ENCODE measurements at regions not wholly inside any gene's neighbourhood (a gene's known extent, or its start where the extent isn't known, plus 50 kb on each side); places are given as distances from the start of the nearest gene placed in this dataset.
"Not testable (repeated sequence)": the region's sequence is repeated elsewhere in the genome, so short reads cannot be mapped to it uniquely, and the experiment has no call there.

DNA sequence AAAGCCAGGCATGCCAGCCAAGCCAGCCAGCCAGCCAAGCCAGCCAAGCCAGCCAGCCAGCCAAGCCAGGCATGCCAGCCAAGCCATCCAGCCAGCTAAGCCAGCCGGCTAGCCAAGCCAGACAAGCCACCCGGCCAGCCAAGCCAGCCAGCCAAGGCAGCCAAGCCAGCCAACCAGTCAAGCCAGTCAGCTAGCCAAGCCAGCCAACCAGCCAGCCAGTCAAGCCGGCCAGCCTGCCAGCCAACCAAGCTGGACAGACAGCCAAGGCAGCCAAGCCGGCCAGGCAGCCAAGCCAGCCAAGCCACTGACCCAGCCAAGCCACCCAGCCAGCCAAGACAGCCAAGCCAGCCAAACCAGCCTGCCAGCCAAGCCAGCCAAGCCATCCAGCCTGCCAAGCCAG lies 326.9 kb upstream of the PLGLB2 start:
- H3K4me3 ChIP-seq; H3K36me3 ChIP-seq; ATAC-seq; H3K27ac ChIP-seq; H3K27me3 ChIP-seq; intact Hi-C loops (cut with DNase I); H3K9me3 ChIP-seq; H3K4me1 ChIP-seq: not testable (repeated sequence)
- peak in 2 of 3 donors; percentile 22 to 53 for DNase-seq
- no CpG with 5 or more reads among the region's 4 CpGs for WGBS (ENCODE audit: insufficient coverage, low coverage, low lambda C conversion rate, missing lambda C conversion rate)

DNA sequence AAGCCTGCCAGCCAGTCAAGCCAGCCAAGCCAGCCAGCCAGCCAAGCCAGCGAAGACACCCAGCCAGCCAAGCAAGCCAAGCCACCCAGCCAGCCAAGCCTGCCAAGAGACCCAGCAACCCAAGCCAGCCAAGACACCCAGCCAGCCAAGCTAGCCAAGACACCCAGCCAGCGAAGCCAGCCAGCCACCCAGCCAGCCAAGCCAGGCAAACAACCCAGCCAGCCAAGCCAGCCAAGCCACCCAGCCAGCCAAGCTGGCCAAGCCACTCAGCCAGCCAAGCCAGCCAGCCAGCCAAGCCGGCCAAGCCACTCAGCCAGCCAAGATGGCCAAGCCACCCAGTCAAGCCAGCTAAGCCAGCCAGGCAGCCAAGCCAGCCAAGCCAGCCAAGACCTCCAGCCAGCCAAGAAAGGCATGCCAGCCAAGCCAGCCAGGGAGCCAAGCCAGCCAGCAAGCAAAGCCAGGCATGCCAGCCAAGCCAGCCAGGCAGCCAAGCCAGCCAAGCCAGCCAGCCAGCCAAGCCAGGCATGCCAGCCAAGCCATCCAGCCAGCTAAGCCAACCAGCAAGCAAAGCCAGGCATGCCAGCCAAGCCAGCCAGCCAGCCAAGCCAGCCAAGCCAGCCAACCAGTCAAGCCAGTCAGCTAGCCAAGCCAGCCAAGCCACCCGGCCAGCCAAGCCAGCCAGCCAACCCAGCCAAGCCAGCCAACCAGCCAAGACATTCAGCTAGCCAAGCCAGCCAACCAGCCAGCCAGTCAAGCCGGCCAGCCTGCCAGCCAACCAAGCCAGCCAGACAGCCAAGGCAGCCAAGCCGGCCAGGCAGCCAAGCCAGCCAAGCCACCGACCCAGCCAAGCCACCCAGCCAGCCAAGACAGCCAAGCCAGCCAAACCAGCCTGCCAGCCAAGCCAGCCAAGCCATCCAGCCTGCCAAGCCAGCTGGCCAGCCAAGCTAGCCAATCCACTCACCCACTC lies 323.8 kb upstream of the PLGLB2 start:
- H3K4me3 ChIP-seq; H3K36me3 ChIP-seq; ATAC-seq; H3K4me1 ChIP-seq; H3K27ac ChIP-seq; H3K9me3 ChIP-seq; H3K27me3 ChIP-seq; intact Hi-C loops (cut with DNase I): not testable (repeated sequence)
- WGBS (ENCODE audit: insufficient coverage, low coverage, low lambda C conversion rate, missing lambda C conversion rate): 50% methylated on average over 6 of the region's 7 CpGs
- DNase-seq: peak in 1 of 3 donors; percentile 47

DNA sequence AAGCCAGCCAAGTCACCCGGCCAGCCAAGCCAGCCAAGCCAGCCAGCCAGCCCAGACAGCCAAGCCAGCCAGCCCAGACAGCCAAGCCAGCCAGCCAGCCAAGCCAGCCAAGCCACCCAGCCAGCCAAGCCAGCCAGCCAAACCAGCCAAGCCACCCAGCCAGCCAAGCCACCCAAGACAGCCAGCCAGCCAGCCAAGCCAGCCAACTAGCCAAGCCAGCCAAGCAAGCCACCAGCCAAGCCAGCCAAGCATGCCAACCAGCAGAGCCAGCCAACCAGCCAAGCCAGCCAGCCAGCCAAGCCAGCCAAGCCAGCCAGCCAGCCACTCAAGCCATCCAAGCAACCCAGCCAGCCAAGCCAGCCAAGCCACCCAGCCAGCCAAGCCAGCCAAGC lies 323.1 kb upstream of the PLGLB2 start:
- H3K9me3 ChIP-seq; ATAC-seq; H3K36me3 ChIP-seq; H3K4me1 ChIP-seq; H3K27ac ChIP-seq; H3K27me3 ChIP-seq; intact Hi-C loops (cut with DNase I); H3K4me3 ChIP-seq: not testable (repeated sequence)
- peak in 1 of 3 donors; percentile 48 for DNase-seq
- WGBS (ENCODE audit: insufficient coverage, low coverage, low lambda C conversion rate, missing lambda C conversion rate): no CpG with 5 or more reads among the region's 1 CpG

DNA sequence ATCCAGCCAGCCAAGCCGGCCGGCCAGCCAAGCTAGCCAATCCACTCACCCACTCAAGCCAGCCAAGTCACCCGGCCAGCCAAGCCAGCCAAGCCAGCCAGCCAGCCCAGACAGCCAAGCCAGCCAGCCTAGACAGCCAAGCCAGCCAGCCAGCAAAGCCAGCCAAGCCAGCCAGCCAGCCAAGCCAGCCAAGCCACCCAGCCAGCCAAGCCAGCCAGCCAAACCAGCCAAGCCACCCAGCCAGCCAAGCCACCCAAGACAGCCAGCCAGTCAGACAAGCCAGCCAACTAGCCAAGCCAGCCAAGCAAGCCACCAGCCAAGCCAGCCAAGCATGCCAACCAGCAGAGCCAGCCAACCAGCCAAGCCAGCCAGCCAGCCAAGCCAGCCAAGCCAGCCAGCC lies 322.7 kb upstream of the PLGLB2 start:
- H3K36me3 ChIP-seq; H3K27ac ChIP-seq; H3K27me3 ChIP-seq; intact Hi-C loops (cut with DNase I); H3K4me3 ChIP-seq; H3K4me1 ChIP-seq; ATAC-seq; H3K9me3 ChIP-seq: not testable (repeated sequence)
- WGBS (ENCODE audit: insufficient coverage, low coverage, low lambda C conversion rate, missing lambda C conversion rate): 20% methylated on average over 1 of the region's 3 CpGs
- peak in 1 of 3 donors; percentile 42 for DNase-seq

DNA sequence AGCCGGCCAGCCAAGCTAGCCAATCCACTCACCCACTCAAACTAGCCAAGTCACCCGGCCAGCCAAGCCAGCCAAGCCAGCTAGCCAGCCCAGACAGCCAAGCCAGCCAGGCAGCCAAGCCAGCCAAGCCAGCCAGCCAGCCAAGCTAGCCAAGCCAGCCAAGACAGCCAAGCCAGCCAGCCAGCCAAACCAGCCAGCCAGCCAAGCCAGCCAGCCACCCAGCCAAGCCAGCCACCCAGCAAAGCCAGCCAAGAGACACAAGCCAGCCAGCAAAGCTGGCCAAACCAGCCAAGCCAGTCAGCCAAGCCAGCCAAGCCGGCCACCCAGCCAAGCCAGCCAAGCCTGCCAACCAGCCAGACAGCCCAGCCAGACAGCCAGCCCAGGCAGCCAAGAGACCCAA lies 322.2 kb upstream of the PLGLB2 start:
- H3K27me3 ChIP-seq; ATAC-seq; H3K9me3 ChIP-seq; H3K36me3 ChIP-seq; H3K4me3 ChIP-seq; H3K4me1 ChIP-seq; H3K27ac ChIP-seq; intact Hi-C loops (cut with DNase I): not testable (repeated sequence)
- peak in 1 of 3 donors; percentile 37 for DNase-seq
- WGBS (ENCODE audit: insufficient coverage, low coverage, low lambda C conversion rate, missing lambda C conversion rate): no CpG with 5 or more reads among the region's 3 CpGs

DNA sequence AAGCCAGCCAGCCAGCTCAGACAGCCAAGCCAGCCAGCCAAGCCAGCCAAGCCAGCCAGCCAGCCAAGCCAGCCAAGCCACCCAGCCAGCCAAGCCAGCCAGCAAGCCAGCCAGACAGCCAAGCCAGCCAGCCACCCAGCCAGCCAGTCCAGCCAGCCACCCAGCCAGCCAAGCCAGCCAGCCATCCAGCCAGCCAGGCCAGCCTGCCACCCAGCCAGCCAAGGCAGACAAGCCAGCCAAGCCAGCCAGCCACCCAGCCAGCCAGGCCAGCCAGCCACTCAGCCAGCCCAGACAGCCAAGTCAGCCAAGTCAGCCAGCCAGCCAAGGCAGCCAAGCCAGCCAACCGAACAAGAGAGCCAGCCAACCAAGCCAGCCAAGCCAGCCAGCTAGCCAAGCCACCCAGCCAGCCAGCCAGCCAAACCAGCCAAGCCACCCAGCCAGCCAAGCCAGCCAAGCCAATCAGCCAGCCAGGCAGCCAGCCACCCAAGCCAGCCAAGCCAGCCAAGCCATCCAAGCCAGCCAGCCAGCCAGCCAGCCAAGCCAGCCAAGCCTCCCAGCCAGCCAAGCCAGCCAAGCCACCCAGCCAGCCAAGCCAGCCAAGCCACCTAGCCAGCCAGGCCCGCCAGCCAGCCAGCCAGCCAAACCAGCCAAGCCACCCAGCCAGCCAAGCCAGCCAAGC lies 319.3 kb upstream of the PLGLB2 start:
- H3K4me1 ChIP-seq; H3K27ac ChIP-seq; intact Hi-C loops (cut with DNase I); H3K4me3 ChIP-seq; ATAC-seq; H3K36me3 ChIP-seq; H3K27me3 ChIP-seq; H3K9me3 ChIP-seq: not testable (repeated sequence)
- DNase-seq: peak in 2 of 3 donors; percentile 52 to 59
- whole genome bisulfite sequencing (ENCODE audit: insufficient coverage, low coverage, low lambda C conversion rate, missing lambda C conversion rate): no CpG with 5 or more reads among the region's 2 CpGs

DNA sequence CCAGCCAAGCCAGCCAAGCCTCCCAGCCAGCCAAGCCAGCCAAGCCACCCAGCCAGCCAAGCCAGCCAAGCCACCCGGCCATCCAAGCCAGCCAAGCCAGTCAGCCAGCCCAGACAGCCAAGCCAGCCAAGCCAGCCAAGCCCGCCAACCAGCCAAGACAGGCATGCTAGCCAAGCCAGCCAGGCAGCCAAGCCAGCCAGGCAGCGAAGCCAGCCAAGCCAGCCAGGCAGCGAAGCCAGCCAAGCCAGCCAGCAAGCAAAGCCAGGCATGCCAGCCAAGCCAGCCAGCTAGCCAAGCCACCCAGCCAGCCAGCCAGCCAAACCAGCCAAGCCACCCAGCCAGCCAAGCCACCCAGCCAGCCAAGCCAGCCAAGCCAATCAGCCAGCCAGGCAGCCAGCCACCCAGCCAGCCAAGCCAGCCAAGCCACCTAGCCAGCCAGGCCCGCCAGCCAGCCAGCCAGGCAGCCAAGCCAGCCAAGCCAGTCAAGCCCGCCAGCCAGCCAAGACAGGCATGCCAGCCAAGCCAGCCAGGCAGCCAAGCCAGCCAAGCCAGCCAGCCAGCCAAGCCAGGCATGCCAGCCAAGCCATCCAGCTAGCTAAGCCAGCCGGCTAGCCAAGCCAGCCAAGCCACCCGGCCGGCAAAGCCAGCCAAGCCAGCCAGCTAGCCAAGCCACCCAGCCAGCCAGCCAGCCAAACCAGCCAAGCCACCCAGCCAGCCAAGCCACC lies 318.5 kb upstream of the PLGLB2 start:
- intact Hi-C loops (cut with DNase I); H3K27ac ChIP-seq; H3K9me3 ChIP-seq; H3K36me3 ChIP-seq; H3K27me3 ChIP-seq; H3K4me3 ChIP-seq; ATAC-seq; DNase-seq; H3K4me1 ChIP-seq: not testable (repeated sequence)
- 42% methylated on average over 5 of the region's 9 CpGs for WGBS (ENCODE audit: insufficient coverage, low coverage, low lambda C conversion rate, missing lambda C conversion rate)

DNA sequence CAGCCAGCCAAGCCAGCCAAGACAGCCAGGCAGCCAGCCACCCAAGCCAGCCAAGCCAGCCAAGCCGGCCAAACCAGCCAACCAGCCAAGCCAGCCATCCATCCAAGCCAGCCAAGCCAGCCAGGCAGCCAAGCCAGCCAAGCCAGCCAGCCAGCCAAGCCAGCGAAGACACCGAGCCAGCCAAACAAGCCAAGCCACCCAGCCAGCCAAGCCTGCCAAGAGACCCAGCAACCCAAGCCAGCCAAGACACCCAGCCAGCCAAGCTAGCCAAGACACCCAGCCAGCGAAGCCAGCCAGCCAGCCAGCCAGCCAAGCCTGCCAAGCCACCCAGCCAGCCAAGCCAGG lies 318.0 kb upstream of the PLGLB2 start:
- H3K36me3 ChIP-seq; H3K9me3 ChIP-seq; intact Hi-C loops (cut with DNase I); ATAC-seq; H3K27me3 ChIP-seq; H3K4me1 ChIP-seq; DNase-seq; H3K4me3 ChIP-seq; H3K27ac ChIP-seq: not testable (repeated sequence)
- no CpG with 5 or more reads among the region's 4 CpGs for WGBS (ENCODE audit: insufficient coverage, low coverage, low lambda C conversion rate, missing lambda C conversion rate)

DNA sequence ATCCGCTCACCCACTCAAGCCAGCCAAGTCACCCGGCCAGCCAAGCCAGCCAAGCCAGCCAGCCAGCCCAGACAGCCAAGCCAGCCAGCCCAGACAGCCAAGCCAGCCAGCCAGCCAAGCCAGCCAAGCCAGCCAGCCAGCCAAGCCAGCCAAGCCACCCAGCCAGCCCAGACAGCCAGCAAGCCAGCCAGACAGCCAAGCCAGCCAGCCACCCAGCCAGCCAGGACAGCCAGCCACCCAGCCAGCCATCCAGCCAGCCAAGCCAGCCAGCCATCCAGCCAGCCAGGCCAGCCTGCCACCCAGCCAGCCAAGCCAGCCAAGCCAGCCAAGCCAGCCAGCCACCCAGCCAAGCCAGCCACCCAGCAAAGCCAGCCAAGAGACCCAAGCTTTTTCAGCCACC lies 316.8 kb upstream of the PLGLB2 start:
- H3K9me3 ChIP-seq; H3K27me3 ChIP-seq; intact Hi-C loops (cut with DNase I); H3K27ac ChIP-seq; H3K36me3 ChIP-seq; H3K4me3 ChIP-seq; H3K4me1 ChIP-seq; ATAC-seq; DNase-seq: not testable (repeated sequence)
- 50% methylated on average over 1 of the region's 2 CpGs for WGBS (ENCODE audit: insufficient coverage, low coverage, low lambda C conversion rate, missing lambda C conversion rate)

DNA sequence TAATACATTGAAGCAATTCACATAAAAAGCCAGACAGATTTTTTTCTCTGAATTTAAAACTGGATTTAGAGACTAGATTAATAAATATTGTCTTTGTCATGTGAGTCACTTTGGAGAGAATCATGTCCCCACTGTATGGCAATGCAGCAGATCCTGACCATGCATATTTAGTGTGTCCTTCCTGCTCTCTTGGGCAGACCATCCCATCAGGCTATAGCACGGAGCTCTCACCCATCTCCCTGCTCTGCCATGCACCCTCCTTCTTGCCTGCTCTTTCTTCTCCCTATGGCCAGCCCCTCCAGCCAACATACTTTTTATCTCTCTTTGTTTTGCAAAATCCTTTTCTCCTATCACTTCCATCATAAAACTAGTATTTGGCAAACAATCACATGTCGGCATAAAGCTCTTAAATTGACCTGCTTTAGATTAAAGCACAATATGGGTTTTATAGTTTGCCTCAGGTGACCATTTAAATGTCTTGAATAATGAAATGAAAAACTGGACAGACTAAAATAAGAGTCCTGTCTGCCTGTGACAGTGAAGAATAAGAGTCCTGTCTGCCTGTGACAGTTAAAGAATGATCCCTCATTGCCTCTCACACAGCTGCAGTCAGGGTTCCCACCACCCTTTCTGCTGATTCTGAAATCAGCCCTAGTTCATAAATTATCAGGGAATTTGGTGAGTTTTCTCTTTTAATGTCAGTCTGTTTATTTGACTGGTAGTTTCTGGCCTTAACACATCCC lies 315.0 kb upstream of the PLGLB2 start:
- ATAC-seq; H3K9me3 ChIP-seq; H3K4me1 ChIP-seq; H3K27me3 ChIP-seq; H3K27ac ChIP-seq; DNase-seq; H3K4me3 ChIP-seq; intact Hi-C loops (cut with DNase I); H3K36me3 ChIP-seq: not testable (repeated sequence)
- WGBS (ENCODE audit: insufficient coverage, low coverage, low lambda C conversion rate, missing lambda C conversion rate): 53% methylated on average over 1 of the region's 2 CpGs

DNA sequence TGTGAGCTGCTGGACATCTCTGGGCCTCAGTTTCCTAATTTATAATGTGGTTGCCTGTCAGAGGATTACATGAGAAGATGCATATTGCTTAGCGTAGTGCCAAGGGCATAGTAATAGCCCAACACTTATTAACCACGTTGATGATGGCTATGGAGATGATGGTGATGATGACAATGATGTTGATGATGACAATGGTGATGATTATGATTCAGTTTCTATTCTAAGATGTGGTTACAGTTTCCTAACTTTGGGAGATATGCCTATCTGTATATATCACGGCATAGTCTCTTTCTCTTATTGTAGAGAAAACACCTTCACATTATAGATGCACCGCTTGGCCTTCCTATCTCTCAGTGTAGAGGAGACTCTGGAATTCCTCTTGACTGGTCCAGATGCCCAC lies 311.9 kb upstream of the PLGLB2 start:
- 69% methylated on average over 2 of the region's 4 CpGs for WGBS (ENCODE audit: insufficient coverage, low coverage, low lambda C conversion rate, missing lambda C conversion rate)
- H3K36me3 ChIP-seq; H3K9me3 ChIP-seq; H3K27me3 ChIP-seq; intact Hi-C loops (cut with DNase I); H3K27ac ChIP-seq; H3K4me3 ChIP-seq; DNase-seq; ATAC-seq; H3K4me1 ChIP-seq: not testable (repeated sequence)

Measured in right lobe of liver (tissue), 6 donors.